HEK293T (cell line): ENCODE measurements at regions not wholly inside any gene's neighbourhood (a gene's known extent, or its start where the extent isn't known, plus 50 kb on each side); places are given as distances from the start of the nearest gene placed in this dataset.

Source experiments
- CTCF ChIA-PET: fragments of 350-600 bp; formaldehyde crosslinking; extraction: SDS; loops from one replicate; lab custom pipeline; 2021; ENCODE audit warnings: antibody characterized with exemption, inconsistent platforms; lab: Yijun Ruan, JAX
- POLR2A ChIA-PET: fragments of 350-600 bp; formaldehyde crosslinking; extraction: SDS; loops from one replicate; lab custom pipeline; 2020; ENCODE audit warnings: antibody characterized with exemption, inconsistent platforms; lab: Yijun Ruan, JAX
- DNase-seq: peaks from one replicate; pipeline ENCODE4 v3.0.0; 2012; ENCODE audit warnings: mixed read lengths; ENCODE audit errors: extremely low spot score
- ARNT ChIP-seq: fragments of 450-650 bp; IDR thresholded peaks from 2 replicates; pipeline ENCODE4 v1.6.1; 2017; ENCODE audit warnings: mild to moderate bottlenecking
- BHLHE40 ChIP-seq: fragments of 450-650 bp; IDR thresholded peaks from 2 replicates; pipeline ENCODE4 v1.6.1; 2016; ENCODE audit warnings: mild to moderate bottlenecking, moderate library complexity, borderline replicate concordance
- CTBP1 ChIP-seq: fragments of 450-650 bp; IDR thresholded peaks from 2 replicates; pipeline ENCODE4 v1.6.1; 2016; ENCODE audit warnings: borderline replicate concordance
- ELF4 ChIP-seq: fragments of 450-650 bp; IDR thresholded peaks from 2 replicates; pipeline ENCODE4 v1.6.1; 2017; ENCODE audit warnings: antibody characterized with exemption
- FOXA1 ChIP-seq: fragments of 450-650 bp; IDR thresholded peaks from 2 replicates; pipeline ENCODE4 v1.6.1; 2016; ENCODE audit warnings: mild to moderate bottlenecking
- FOXK2 ChIP-seq: fragments of 450-650 bp; IDR thresholded peaks from 2 replicates; pipeline ENCODE4 v1.6.1; 2016; ENCODE audit warnings: mild to moderate bottlenecking
- FOXM1 ChIP-seq: fragments of 450-650 bp; IDR thresholded peaks from 2 replicates; pipeline ENCODE4 v1.6.1; 2017; ENCODE audit warnings: mild to moderate bottlenecking, borderline replicate concordance
- HDGF ChIP-seq: fragments of 450-650 bp; IDR thresholded peaks from 2 replicates; pipeline ENCODE4 v1.6.1; 2017; ENCODE audit warnings: antibody characterized with exemption, borderline replicate concordance
- L3MBTL2 ChIP-seq: fragments of 450-650 bp; conservative IDR thresholded peaks from 2 replicates; pipeline ENCODE4 v1.6.1; 2016; ENCODE audit warnings: mild to moderate bottlenecking
- LEF1 ChIP-seq: fragments of 450-650 bp; IDR thresholded peaks from 2 replicates; pipeline ENCODE4 v1.6.1; 2017; ENCODE audit warnings: mild to moderate bottlenecking, borderline replicate concordance
- NFRKB ChIP-seq: fragments of 450-650 bp; IDR thresholded peaks from 2 replicates; pipeline ENCODE4 v1.6.1; 2016; ENCODE audit warnings: mild to moderate bottlenecking, moderate library complexity
- SP1 ChIP-seq: fragments of 450-650 bp; IDR thresholded peaks from 2 replicates; pipeline ENCODE4 v1.6.1; 2017
- SUZ12 ChIP-seq: fragments of 450-650 bp; IDR thresholded peaks from 2 replicates; pipeline ENCODE4 v1.6.1; 2016; ENCODE audit warnings: mild to moderate bottlenecking
- TARDBP ChIP-seq: fragments of 450-650 bp; IDR thresholded peaks from 2 replicates; pipeline ENCODE4 v1.6.1; 2016
- ZNF384 ChIP-seq: fragments of 450-650 bp; IDR thresholded peaks from 2 replicates; pipeline ENCODE4 v1.6.1; 2016
- TF ChIP-seq, protein P1 (sequence below): fragments of 450-650 bp; IDR thresholded peaks from 2 replicates; pipeline ENCODE4 v1.6.1; 2016

DNA sequence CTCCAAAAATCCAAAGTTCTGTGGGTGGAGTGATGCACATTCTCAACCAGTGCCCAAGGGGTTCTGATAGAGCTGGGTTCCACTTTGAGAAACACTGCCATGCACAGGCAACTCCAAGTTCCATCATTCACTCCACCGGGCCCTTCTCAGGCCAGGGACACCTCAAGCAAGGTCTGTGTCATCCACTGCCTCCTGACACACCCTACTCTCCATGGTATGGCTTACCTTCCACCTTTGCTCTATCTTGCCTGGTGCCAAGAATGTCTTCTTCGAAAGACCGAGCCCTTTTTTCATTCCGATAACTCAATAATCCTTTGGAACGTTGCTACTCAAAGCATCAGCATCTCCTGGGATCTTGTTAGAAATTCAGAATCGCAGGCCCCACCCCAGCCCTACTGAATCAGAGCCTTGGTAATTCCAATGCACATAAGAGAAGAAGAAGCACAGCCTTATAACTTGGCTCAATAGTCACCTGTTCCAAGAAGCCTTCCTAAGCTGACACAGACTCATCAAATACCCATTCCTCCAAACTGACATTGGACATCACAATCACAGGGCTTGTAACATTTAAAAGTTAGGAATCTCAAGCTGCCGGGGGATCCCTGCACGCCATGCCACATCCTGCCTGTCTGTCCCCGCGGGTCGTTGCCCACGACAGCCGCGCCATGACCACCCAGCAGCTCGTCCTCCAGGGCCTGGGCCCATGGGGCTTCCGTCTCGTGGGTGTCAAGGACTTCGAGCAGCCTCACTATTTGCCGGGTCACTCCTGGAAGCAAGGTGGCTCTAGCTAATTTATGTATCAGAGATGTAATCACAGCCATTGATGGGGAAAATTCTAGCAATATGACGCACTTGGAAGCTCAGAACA, 66.4 kb downstream of the VCPKMT start:
- ChIA-PET CTCF (no interaction called here), POLR2A (interaction anchor here (1.5 kb wide), 1 partner anchor 12 kb away, joined by 4 read pairs; no protein-coding TSS in a partner anchor)
- no peak for DNase-seq
- TF ChIP-seq NFRKB: no peak
- TF ChIP-seq, protein P1, sequence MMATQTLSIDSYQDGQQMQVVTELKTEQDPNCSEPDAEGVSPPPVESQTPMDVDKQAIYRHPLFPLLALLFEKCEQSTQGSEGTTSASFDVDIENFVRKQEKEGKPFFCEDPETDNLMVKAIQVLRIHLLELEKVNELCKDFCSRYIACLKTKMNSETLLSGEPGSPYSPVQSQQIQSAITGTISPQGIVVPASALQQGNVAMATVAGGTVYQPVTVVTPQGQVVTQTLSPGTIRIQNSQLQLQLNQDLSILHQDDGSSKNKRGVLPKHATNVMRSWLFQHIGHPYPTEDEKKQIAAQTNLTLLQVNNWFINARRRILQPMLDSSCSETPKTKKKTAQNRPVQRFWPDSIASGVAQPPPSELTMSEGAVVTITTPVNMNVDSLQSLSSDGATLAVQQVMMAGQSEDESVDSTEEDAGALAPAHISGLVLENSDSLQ: no peak
- TF ChIP-seq CTBP1: no peak
- no peak for TF ChIP-seq SP1
- no peak for TF ChIP-seq ARNT
- no peak for TF ChIP-seq TARDBP
- no peak for TF ChIP-seq SUZ12

DNA sequence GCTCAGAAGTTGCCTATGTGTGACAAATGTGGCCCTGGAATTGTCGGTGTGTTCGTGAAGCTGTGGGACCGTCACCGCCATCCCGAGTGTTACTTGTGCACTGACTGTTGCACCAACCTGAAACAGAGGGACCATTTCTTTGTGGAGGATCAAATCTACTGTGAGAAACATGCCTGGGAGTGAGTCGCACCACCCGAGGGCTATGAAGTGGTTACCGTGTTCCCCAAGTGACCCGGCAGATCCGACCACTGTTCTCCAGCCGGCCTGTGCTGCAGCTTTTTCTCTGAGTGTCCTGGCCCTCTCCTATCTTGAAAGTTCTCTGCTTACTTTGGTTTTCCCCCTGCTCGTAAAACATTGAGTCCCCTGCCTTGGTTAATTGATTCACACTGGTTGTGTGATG, 65.3 kb downstream of the VCPKMT start:
- POLR2A ChIA-PET: interaction anchor here (1.5 kb wide), 1 partner anchor 11 kb away, joined by 4 read pairs; no protein-coding TSS in a partner anchor
- TF ChIP-seq ELF4: no peak
- TF ChIP-seq, protein P1: no peak
- no peak for TF ChIP-seq FOXK2
- DNase-seq: no peak
- CTCF ChIA-PET: no interaction called here

DNA sequence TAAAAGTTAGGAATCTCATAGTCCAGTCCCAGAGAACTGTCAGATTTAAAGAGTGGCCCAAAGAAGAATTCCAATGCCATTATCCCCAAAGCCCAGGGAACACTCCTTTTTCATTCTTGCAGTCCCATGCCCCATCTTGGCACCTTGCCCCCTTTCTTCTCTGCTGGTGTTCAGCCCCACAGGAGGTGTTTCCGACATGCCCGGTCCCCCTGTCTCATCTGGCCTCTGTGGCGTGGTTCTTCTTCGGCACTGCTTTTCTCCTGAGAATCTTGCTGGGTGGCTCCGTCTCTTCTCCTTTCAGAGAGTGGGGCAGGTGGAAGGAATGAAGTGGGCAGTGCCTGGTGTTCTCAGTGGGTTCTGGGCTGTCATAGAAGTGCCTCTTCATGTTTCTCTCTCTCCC, 64.7 kb downstream of the VCPKMT start:
- ChIA-PET CTCF (no interaction called here), POLR2A (interaction anchor here (1.5 kb wide), 1 partner anchor 10 kb away, joined by 4 read pairs; no protein-coding TSS in a partner anchor)
- DNase-seq: no peak
- TF ChIP-seq BHLHE40 (no peak), SUZ12 (no peak), SP1 (no peak), L3MBTL2 (no peak), HDGF (no peak)

DNA sequence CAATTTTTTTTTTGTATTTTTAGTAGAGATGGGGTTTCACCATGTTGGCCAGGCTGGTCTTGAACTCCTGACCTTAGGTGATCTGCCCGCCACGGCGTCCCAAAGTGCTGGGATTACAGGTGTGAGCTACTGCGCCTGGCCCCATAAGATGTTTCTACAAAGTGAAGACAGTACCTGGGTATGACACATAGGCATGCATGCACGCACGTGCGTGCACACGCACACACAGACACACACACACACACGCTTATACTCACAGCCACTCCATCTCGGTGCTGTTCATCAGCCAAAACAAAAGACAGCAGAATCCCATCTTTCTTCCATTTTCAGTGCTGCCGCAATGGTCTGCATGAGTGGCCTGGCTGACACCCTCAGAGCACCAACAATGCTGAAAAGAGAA, 63.9 kb downstream of the VCPKMT start:
- POLR2A ChIA-PET: no interaction called here

DNA sequence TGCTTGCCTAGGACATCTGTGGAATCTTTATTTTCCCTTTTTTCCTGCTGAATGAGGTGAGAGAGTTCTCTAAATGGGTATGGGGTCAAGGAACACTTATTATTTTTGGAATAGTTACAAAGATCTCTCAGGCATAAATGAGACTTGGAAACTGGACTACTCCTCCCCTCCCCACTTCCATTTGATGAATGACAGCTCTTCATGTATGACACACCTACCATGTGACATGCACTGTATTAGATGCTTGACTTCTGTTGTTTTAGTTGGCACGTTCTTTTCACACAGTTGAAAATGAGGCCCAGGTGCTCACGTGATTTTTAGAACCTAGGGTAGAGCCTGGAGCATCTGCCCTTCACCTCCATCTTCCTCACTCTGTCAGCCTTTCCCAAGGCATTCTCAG, 62.4 kb downstream of the VCPKMT start:
- POLR2A ChIA-PET: no interaction called here
- TF ChIP-seq BHLHE40: no peak
- TF ChIP-seq NFRKB: no peak
- TF ChIP-seq CTBP1: no peak
- TF ChIP-seq, protein P1: no peak
- no peak for TF ChIP-seq SUZ12
- no peak for TF ChIP-seq ELF4
- TF ChIP-seq LEF1: no peak
- no peak for TF ChIP-seq SP1
- TF ChIP-seq ZNF384: no peak
- no peak for TF ChIP-seq TARDBP
- TF ChIP-seq ARNT: no peak
- no peak for TF ChIP-seq L3MBTL2
- TF ChIP-seq FOXK2: no peak
- TF ChIP-seq HDGF: no peak
- no peak for TF ChIP-seq FOXA1
- TF ChIP-seq FOXM1: no peak
- CTCF ChIA-PET: interaction anchor here (0.6 kb wide), 1 partner anchor 58 kb away, joined by 3 read pairs; no protein-coding TSS in a partner anchor
- DNase-seq: no peak

More for the DNA sequence above, 63.9 kb downstream of the VCPKMT start:
- no peak for DNase-seq
- TF ChIP-seq, protein P1: no peak
- no peak for TF ChIP-seq ARNT
- TF ChIP-seq BHLHE40: no peak
- no peak for TF ChIP-seq ELF4
- no peak for TF ChIP-seq FOXA1
- TF ChIP-seq L3MBTL2: no peak
- TF ChIP-seq LEF1: no peak
- TF ChIP-seq SP1: no peak
- TF ChIP-seq FOXM1: no peak
- TF ChIP-seq SUZ12: no peak
- TF ChIP-seq FOXK2: no peak
- TF ChIP-seq CTBP1: no peak
- no peak for TF ChIP-seq HDGF
- no peak for TF ChIP-seq ZNF384
- no peak for TF ChIP-seq NFRKB
- no peak for TF ChIP-seq TARDBP
- CTCF ChIA-PET: no interaction called here
